NOMO-1 (cell line): ENCODE measurements at regions not wholly inside any gene's neighbourhood (a gene's known extent, or its start where the extent isn't known, plus 50 kb on each side); places are given as distances from the start of the nearest gene placed in this dataset.

Source experiments
- DNase-seq, 2 experiments: peaks; one replicate each; lab custom pipeline; 2025; ENCODE audit not compliant: unreplicated experiment in 2 of 2; lab: John Stamatoyannopoulos, UW

- peak; percentile 22 to 27 for DNase-seq
These were observed 458.0 kb upstream of the ASIC2 start for GRCh38 chr17:33750943-33751701.

- DNase-seq = no peak
These were observed 458.6 kb upstream of the ASIC2 start for GRCh38 chr17:33751702-33752065.

GRCh38 chr17:33753452-33753851 lies 460.4 kb upstream of the ASIC2 start:
- peak; percentile 5 to 48 for DNase-seq

- DNase-seq = no peak
These were observed 462.9 kb upstream of the ASIC2 start for GRCh38 chr17:33756021-33756420.

- DNase-seq = no peak
These were observed 472.8 kb upstream of the ASIC2 start for GRCh38 chr17:33765871-33766270.

GRCh38 chr17:33766721-33767120 lies 473.6 kb upstream of the ASIC2 start:
- no peak for DNase-seq

GRCh38 chr17:33769066-33769465 lies 476.0 kb upstream of the ASIC2 start:
- DNase-seq = no peak

GRCh38 chr17:33776304-33776703 lies 478.8 kb upstream of the CCL2 start:
- no peak for DNase-seq

- no peak for DNase-seq
These were observed 478.2 kb upstream of the CCL2 start for GRCh38 chr17:33776903-33777302.

GRCh38 chr17:33777674-33778073 lies 477.4 kb upstream of the CCL2 start:
- DNase-seq = peak in 1 of 2 experiments; percentile 12

- no peak for DNase-seq
These were observed 476.4 kb upstream of the CCL2 start for GRCh38 chr17:33778505-33779233.

- peak; percentile 48 to 67 for DNase-seq
These were observed 475.9 kb upstream of the CCL2 start for GRCh38 chr17:33779234-33779591.

GRCh38 chr17:33785281-33785680 lies 469.8 kb upstream of the CCL2 start:
- no peak for DNase-seq

GRCh38 chr17:33786478-33786877 lies 468.6 kb upstream of the CCL2 start:
- no peak for DNase-seq

GRCh38 chr17:33789658-33790057 lies 465.4 kb upstream of the CCL2 start:
- DNase-seq = no peak

GRCh38 chr17:33797181-33797580 lies 457.9 kb upstream of the CCL2 start:
- DNase-seq = no peak

GRCh38 chr17:33798308-33798707 lies 456.8 kb upstream of the CCL2 start:
- DNase-seq = no peak

- DNase-seq = peak in 1 of 2 experiments; percentile 0
These were observed 452.5 kb upstream of the CCL2 start for GRCh38 chr17:33802349-33803198.

- DNase-seq = peak in 1 of 2 experiments; percentile 8
These were observed 451.8 kb upstream of the CCL2 start for GRCh38 chr17:33803199-33803685.

- DNase-seq = no peak
These were observed 451.4 kb upstream of the CCL2 start for GRCh38 chr17:33803686-33804085.

- DNase-seq = no peak
These were observed 450.7 kb upstream of the CCL2 start for GRCh38 chr17:33804401-33804800.
